SU-DHL-6 (cell line): ENCODE measurements at regions not wholly inside any gene's neighbourhood (a gene's known extent, or its start where the extent isn't known, plus 50 kb on each side); places are given as distances from the start of the nearest gene placed in this dataset.
A peak's percentile ranks its signal among the peaks of the same experiment; 100 is the strongest.

ENCODE experiments used
- CTCF ChIP-seq: fragments of 200-600 bp; sonication (generic); IDR thresholded peaks from one replicate; pipeline ENCODE4 v1.5.1; 2017; ENCODE audit warnings: antibody characterized with exemption, mild to moderate bottlenecking, low read length, moderate library complexity; ENCODE audit not compliant: insufficient read depth, poor library complexity, severe bottlenecking
- EZH2phosphoT487 ChIP-seq: fragments of 200-600 bp; sonication (generic), shearing (Covaris generic); conservative IDR thresholded peaks from 2 replicates; pipeline ENCODE4 v1.6.1; 2018; ENCODE audit warnings: mild to moderate bottlenecking, antibody characterized with exemption, low read length, moderate library complexity, mixed read lengths

DNA sequence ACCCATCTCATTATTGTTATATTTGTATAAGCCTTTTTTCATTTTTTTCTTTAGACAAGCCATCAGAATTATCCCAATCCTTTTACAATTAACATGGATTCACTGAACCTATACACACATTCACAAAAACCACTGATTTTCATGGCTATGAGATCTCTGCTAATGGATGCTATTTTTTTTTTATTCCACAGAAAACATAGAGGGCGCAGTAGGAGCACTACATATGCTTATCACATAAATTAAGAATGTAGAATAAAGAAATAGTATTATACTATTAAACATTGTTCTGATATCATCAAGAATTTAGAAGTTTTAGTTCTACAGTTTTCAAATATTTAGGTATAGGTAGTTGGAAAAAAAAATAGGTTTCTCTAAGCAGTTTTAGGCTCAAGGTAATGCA lies 1477.4 kb downstream of the ARAP2 start:
- TF ChIP-seq CTCF: peak; percentile 47
- TF ChIP-seq EZH2phosphoT487: no peak
